Stimulated activated CD8-positive, alpha-beta memory T cell treated with anti-CD3 and anti-CD28 coated beads, Interleukin-12 subunit alpha, Interleukin-12 subunit beta, amount 100 ng/mL, for 4 hours (primary cell): ENCODE measurements at regions not wholly inside any gene's neighbourhood (a gene's known extent, or its start where the extent isn't known, plus 50 kb on each side); places are given as distances from the start of the nearest gene placed in this dataset.

Experiments used
- DNase-seq: peaks from one replicate; pipeline ENCODE4 v3.0.0-alpha.2; 2020; ENCODE audit warnings: low read depth

DNA sequence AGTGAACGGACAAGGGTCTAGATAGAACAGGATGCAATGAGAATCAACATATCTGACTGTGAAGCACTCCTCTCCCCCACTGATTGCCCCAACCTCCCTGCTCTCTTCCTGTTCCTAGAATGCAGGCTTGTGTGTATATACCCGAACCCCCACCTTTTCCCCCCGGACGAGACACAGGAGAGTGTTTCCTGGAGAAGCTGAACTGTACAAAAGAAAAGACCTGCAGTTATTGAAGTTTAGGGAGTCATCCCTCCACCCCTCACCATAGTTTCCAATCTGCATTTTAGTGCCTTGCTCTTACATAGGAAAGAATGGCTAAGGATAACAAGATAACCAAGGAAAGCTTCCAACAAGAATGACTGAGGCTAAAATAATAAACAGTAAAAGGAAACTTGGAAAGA is 55.5 kb upstream of the PDE10A start:
- DNase-seq: no peak

DNA sequence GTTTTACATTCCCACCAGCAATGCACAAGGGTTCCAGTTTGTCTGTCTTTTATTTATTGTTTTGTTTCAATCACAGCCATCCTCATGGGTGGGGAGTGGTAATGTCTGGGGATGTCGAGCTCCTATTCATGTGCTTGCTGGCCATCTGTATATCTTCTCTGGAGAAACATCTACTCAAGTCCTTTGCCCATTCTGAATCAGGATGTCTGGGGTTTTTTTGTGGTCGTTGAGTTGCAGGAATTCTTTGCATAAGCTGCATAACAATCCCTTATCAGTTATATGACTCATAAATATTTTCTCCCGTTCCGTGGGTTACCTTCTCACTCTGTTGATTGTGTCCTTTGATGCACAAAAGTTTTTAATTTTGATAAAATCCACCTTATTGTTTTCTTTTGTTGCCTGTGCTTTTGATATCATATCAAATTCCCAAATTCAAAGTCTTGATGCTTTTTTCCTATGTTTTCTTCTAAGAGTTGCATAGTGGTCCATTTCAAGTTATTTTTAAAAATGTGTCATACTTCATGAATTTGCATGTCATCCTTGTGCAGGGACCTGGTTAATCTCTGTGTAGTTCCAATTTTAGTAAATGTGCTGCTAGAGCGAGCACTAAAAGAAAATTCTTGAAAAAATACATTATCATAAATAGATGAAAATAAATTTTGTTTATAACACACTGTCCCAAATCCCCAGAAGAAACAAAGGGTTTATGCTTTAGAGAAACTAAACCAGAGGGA is 54.9 kb upstream of the PDE10A start:
- DNase-seq: no peak

DNA sequence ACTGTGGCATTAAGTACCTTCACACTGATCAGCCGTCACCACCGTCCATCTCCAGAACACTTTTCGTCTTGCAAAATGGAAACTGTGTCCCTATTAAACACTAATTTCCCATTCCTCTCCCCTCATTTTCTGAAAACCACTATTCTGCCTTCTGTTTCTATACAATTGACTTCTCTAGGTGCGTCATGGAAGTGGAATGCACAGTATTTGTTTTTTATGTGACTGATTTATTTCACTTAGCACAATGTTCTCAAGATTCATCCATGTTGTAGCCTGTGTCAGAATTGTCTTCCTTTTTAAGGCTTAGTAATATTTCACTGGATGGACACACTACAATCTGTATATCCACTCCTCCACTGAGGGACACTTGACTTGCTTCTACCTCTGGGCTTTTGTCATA is 53.8 kb upstream of the PDE10A start:
- DNase-seq: no peak

DNA sequence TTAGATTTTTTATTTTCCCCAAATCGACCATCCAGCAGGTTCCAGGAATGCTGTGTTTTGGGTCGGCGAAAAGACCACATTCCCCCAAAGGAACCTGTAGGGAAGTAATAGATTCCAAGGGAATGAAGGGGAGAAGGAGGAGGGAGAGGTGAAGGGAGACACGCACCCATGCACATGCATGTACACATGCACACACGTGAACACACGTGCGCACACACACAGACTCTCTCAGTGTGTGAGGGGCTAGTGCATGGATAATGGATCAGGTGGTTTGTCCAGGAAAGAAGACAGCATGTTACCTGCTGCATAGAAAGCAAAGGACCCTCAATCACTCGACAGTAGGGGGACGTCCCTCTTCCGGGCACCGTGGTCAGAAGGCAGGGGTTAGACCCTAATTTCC is 52.4 kb upstream of the PDE10A start:
- no peak for DNase-seq

DNA sequence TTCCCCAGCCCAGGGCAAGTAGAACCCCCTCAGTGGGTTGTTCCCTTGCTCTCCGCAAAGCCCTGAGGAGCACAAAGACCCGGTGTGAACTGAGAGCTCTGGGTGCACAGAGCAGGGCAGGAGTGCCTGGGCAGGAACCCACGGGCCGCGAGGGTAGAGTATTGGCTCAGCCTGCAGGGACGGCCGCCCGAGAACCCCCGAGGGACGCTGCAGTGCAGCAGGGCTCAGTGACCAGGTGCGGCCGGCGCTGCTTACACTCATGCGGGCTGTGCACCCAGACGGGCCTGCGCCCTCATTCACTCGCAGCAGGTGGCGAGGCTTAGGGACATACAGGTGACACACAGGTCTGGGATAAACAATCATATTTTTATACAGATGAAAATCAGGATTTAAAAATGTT is 51.9 kb upstream of the PDE10A start:
- DNase-seq: no peak

DNA sequence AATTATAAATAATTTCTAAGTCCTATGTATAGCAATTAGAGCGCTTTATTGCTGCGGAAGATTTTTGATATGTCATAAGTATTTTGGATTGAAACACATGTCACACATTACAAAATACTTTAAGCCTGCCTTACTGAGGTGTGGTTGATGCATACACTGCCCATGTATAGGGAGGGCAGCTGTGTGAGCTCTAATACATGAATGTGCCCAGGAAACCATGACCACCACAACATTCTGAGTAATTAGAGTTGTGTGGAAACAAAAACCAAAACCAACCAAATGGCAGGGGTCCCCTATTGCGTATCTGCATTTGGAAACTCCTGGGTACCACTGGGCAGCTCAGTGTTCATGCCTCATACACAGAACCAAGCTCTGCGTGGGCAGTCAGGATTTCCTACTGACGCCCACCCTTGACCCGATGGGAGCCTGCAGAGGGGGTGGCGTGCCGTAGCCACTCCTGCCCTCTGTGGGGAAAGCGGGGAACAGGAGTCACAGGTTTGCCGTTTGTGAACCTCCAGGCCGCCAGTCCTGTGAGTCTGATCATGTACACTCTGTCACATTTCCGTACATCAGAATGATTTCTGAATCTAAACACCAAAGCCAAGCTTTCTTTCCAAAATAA is 50.9 kb upstream of the PDE10A start:
- DNase-seq: no peak
